ENCODE measurements at regions not wholly inside any gene's neighbourhood (a gene's known extent, or its start where the extent isn't known, plus 50 kb on each side); places are given as distances from the start of the nearest gene placed in this dataset.

GRCh38 chr3:165544432-165544831 is 292.8 kb downstream of the BCHE start:
- TF ChIP-seq EP300 (IDR thresholded peaks at IDR 0.05), result no peak
- TF ChIP-seq, protein P1, sequence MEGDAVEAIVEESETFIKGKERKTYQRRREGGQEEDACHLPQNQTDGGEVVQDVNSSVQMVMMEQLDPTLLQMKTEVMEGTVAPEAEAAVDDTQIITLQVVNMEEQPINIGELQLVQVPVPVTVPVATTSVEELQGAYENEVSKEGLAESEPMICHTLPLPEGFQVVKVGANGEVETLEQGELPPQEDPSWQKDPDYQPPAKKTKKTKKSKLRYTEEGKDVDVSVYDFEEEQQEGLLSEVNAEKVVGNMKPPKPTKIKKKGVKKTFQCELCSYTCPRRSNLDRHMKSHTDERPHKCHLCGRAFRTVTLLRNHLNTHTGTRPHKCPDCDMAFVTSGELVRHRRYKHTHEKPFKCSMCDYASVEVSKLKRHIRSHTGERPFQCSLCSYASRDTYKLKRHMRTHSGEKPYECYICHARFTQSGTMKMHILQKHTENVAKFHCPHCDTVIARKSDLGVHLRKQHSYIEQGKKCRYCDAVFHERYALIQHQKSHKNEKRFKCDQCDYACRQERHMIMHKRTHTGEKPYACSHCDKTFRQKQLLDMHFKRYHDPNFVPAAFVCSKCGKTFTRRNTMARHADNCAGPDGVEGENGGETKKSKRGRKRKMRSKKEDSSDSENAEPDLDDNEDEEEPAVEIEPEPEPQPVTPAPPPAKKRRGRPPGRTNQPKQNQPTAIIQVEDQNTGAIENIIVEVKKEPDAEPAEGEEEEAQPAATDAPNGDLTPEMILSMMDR (IDR thresholded peaks at IDR 0.05), result no peak

Data from suprapubic skin (tissue), 3 donors.